ENCODE measurements at regions not wholly inside any gene's neighbourhood (a gene's known extent, or its start where the extent isn't known, plus 50 kb on each side); places are given as distances from the start of the nearest gene placed in this dataset.

GRCh38 chr10:91705948-91706670 is 73.2 kb upstream of the PPP1R3C start:
- no peak overlapping the region for H3K4me3 ChIP-seq (ENCODE audit: low read depth, low read length)
- DNase-seq (ENCODE audit: low read depth): no peak
- TF ChIP-seq CTCF (IDR thresholded peaks at IDR 0.05; ENCODE audit: insufficient read depth, low read depth, low read length, missing control alignments): no peak

- H3K4me3 ChIP-seq (ENCODE audit: low read depth, low read length): no peak overlapping the region
- DNase-seq (ENCODE audit: low read depth): no peak
- TF ChIP-seq CTCF (IDR thresholded peaks at IDR 0.05; ENCODE audit: insufficient read depth, low read depth, low read length, missing control alignments): no peak
Measured at GRCh38 chr10:91702620-91703019, 69.7 kb upstream of the PPP1R3C start.

- DNase-seq (ENCODE audit: low read depth): no peak
- no peak for TF ChIP-seq CTCF (IDR thresholded peaks at IDR 0.05; ENCODE audit: insufficient read depth, low read depth, low read length, missing control alignments)
- no peak overlapping the region for H3K4me3 ChIP-seq (ENCODE audit: low read depth, low read length)
Measured at GRCh38 chr10:91700788-91701444, 68.0 kb upstream of the PPP1R3C start.

GRCh38 chr10:91700273-91700672 is 67.4 kb upstream of the PPP1R3C start:
- no peak overlapping the region for H3K4me3 ChIP-seq (ENCODE audit: low read depth, low read length)
- TF ChIP-seq CTCF (IDR thresholded peaks at IDR 0.05; ENCODE audit: insufficient read depth, low read depth, low read length, missing control alignments): no peak
- no peak for DNase-seq (ENCODE audit: low read depth)

- no peak for TF ChIP-seq CTCF (IDR thresholded peaks at IDR 0.05; ENCODE audit: insufficient read depth, low read depth, low read length, missing control alignments)
- DNase-seq (ENCODE audit: low read depth): no peak
- no peak overlapping the region for H3K4me3 ChIP-seq (ENCODE audit: low read depth, low read length)
Measured at GRCh38 chr10:91698258-91698657, 65.4 kb upstream of the PPP1R3C start.

- peak; percentile 67 for TF ChIP-seq CTCF (IDR thresholded peaks at IDR 0.05; ENCODE audit: insufficient read depth, low read depth, low read length, missing control alignments)
- peak; percentile 31 for DNase-seq (ENCODE audit: low read depth)
Measured at GRCh38 chr10:91694170-91694794, 61.4 kb upstream of the PPP1R3C start.

More at GRCh38 chr10:91694170-91694794, 61.4 kb upstream of the PPP1R3C start:
- no peak overlapping the region for H3K4me3 ChIP-seq (ENCODE audit: low read depth, low read length)

All from GM12865 (cell line).